ENCODE measurements at regions not wholly inside any gene's neighbourhood (a gene's known extent, or its start where the extent isn't known, plus 50 kb on each side); places are given as distances from the start of the nearest gene placed in this dataset.
"Not testable (repeated sequence)": the region's sequence is repeated elsewhere in the genome, so short reads cannot be mapped to it uniquely, and the experiment has no call there.

GRCh38 chr15:55126111-55126510, 70.6 kb downstream of the RSL24D1 start:
- DNase-seq: no peak

- no peak for DNase-seq
These were observed 72.1 kb downstream of the RSL24D1 start for GRCh38 chr15:55124616-55125015.

GRCh38 chr15:55118344-55118870, 78.3 kb downstream of the RSL24D1 start:
- no peak for DNase-seq

- no peak for DNase-seq
These were observed 80.1 kb downstream of the RSL24D1 start for GRCh38 chr15:55116636-55117035.

GRCh38 chr15:55113736-55114135, 83.0 kb downstream of the RSL24D1 start:
- no peak for DNase-seq

GRCh38 chr15:55112706-55113105, 84.0 kb downstream of the RSL24D1 start:
- no peak for DNase-seq

- DNase-seq: no peak
These were observed 86.3 kb downstream of the RSL24D1 start for GRCh38 chr15:55110446-55110845.

- DNase-seq: peak; percentile 32
These were observed 87.8 kb downstream of the RSL24D1 start for GRCh38 chr15:55108858-55109518.

- no peak for DNase-seq
These were observed 88.3 kb downstream of the RSL24D1 start for GRCh38 chr15:55108448-55108847.

GRCh38 chr15:55106155-55106554, 90.6 kb downstream of the RSL24D1 start:
- DNase-seq: no peak

- DNase-seq: no peak
These were observed 102.6 kb downstream of the RSL24D1 start for GRCh38 chr15:55094136-55094535.

GRCh38 chr15:55088207-55088606, 108.5 kb downstream of the RSL24D1 start:
- no peak for DNase-seq

GRCh38 chr15:55084673-55085072, 112.1 kb downstream of the RSL24D1 start:
- no peak for DNase-seq

GRCh38 chr15:55084216-55084615, 112.5 kb downstream of the RSL24D1 start:
- no peak for DNase-seq

GRCh38 chr15:55077052-55077451, 119.7 kb downstream of the RSL24D1 start:
- DNase-seq: not testable (repeated sequence)

GRCh38 chr15:55074431-55074830, 122.3 kb downstream of the RSL24D1 start:
- DNase-seq: no peak

- not testable (repeated sequence) for DNase-seq
These were observed 132.8 kb downstream of the RSL24D1 start for GRCh38 chr15:55063970-55064369.

GRCh38 chr15:55060836-55061235, 135.9 kb downstream of the RSL24D1 start:
- no peak for DNase-seq

GRCh38 chr15:55056500-55056899, 140.2 kb downstream of the RSL24D1 start:
- DNase-seq: no peak

GRCh38 chr15:55044162-55044561, 152.6 kb downstream of the RSL24D1 start:
- no peak for DNase-seq

- no peak for DNase-seq
These were observed 159.7 kb downstream of the RSL24D1 start for GRCh38 chr15:55037071-55037470.

- DNase-seq: no peak
These were observed 161.0 kb downstream of the RSL24D1 start for GRCh38 chr15:55035749-55036148.

- DNase-seq: no peak
These were observed 163.2 kb downstream of the RSL24D1 start for GRCh38 chr15:55033574-55033973.

- no peak for DNase-seq
These were observed 165.0 kb downstream of the RSL24D1 start for GRCh38 chr15:55031727-55032126.

GRCh38 chr15:55026381-55026780, 170.4 kb downstream of the RSL24D1 start:
- DNase-seq: no peak

Data from fibroblast of skin of right quadriceps (primary cell).